D721Med (cell line): ENCODE measurements at regions not wholly inside any gene's neighbourhood (a gene's known extent, or its start where the extent isn't known, plus 50 kb on each side); places are given as distances from the start of the nearest gene placed in this dataset.

Source experiments
- DNase-seq: peaks from one replicate; pipeline ENCODE4 v3.0.0; 2011; ENCODE audit warnings: low spot score; ENCODE audit not compliant: insufficient read length
- FAIRE-seq: peaks from 2 replicates; lab custom pipeline; 2011; peaks lifted over from hg19 to GRCh38; lab: Jason Lieb, UNC
- TF ChIP-seq, protein P1 (sequence below): IDR thresholded peaks from 2 replicates; pipeline ENCODE4 v1.5.1; 2012; ENCODE audit warnings: mild to moderate bottlenecking, control low read depth; ENCODE audit not compliant: insufficient read depth; ENCODE audit errors: missing control alignments

- no peak for FAIRE-seq
- TF ChIP-seq, protein P1, sequence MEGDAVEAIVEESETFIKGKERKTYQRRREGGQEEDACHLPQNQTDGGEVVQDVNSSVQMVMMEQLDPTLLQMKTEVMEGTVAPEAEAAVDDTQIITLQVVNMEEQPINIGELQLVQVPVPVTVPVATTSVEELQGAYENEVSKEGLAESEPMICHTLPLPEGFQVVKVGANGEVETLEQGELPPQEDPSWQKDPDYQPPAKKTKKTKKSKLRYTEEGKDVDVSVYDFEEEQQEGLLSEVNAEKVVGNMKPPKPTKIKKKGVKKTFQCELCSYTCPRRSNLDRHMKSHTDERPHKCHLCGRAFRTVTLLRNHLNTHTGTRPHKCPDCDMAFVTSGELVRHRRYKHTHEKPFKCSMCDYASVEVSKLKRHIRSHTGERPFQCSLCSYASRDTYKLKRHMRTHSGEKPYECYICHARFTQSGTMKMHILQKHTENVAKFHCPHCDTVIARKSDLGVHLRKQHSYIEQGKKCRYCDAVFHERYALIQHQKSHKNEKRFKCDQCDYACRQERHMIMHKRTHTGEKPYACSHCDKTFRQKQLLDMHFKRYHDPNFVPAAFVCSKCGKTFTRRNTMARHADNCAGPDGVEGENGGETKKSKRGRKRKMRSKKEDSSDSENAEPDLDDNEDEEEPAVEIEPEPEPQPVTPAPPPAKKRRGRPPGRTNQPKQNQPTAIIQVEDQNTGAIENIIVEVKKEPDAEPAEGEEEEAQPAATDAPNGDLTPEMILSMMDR: no peak
- DNase-seq: no peak
Measured at GRCh38 chr21:35859677-35860076, 200.6 kb downstream of the SETD4 start.

DNA sequence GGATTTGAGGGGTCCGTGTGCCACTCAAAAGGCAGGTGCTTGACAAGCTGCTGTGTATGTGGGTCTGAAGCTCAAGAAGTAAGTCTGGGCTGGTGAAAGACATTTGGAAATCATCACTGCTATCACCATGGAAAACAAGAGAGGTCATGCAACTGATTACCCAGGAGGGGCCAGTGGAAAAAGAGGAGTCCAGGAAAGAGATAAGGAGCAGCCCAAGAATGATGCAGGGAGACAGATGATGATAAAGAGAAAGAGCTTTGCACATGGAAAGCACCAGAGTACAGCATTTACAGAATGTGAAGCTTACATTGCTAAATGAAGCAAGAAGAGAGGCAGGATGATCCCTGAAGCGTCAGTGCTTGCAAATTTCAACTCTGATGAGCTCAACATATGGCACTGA is 203.2 kb downstream of the SETD4 start:
- FAIRE-seq: no peak
- no peak for DNase-seq
- TF ChIP-seq, protein P1: no peak

- FAIRE-seq (no peak), DNase-seq (no peak)
- TF ChIP-seq, protein P1: no peak
Measured at GRCh38 chr21:35855484-35855883, 204.8 kb downstream of the SETD4 start.

- FAIRE-seq (no peak), DNase-seq (no peak)
- TF ChIP-seq, protein P1: no peak
Measured at GRCh38 chr21:35854281-35854680, 206.0 kb downstream of the SETD4 start.

DNA sequence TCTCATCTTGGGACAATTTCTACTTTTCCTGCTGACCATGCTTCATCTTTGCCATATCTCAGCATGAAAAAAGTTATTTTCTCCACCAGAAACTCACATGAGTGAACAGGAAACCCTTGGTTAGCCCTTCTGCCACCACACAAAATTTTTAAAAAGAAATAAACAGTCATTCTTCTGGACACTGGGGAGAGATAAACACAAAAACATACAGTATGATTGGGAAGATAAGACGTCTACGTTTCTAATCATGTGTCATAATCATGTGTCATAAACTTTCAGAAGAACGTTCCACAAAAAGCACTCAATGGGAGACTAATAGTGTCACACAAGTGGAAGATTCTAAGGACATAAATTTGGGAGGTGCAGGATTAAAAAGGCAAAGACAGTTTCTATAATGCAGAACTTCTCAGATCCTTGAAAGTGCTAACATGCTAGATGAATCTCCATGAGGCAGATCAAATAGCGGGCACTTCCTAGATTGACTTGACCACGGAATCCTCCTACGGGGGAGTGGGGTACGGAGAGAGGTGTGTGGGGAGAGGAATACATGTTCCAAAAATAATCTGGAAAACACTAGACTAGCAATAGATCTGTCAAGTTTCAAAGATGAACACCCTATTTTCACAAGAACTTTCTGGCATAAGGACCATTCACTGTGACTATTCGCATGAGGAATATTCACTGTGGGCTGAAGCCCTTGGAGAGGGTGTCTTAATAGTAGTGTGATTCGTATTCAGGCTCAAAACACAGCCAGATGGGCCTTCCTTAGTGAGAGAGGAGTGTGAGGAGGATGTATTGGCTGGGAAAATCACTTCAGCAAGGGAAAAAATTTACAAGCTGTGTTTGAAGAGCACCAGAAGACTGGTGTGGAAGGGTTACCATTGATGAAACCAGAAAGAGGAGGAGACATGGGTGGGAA is 206.7 kb downstream of the SETD4 start:
- DNase-seq (no peak), FAIRE-seq (no peak)
- TF ChIP-seq, protein P1: no peak

DNA sequence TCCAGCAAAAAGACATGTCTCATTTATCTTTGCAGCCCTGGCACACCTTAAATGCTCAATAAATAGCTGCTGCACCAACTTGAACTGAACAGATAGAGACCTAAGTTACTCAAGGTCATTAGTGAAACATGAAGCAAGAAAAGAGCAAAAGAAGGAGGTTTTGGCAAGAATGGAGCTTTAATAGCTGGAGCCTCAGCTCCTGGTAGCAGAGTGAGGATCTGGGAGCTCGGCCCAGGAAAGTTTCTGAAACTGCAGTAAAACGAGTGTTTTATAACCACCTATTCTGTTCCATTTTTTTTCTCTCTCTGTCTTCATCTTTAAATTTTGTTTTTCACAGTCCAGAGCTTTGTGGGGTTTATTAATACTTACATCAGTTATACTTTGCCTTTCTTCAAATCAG is 207.5 kb downstream of the SETD4 start:
- DNase-seq (no peak), FAIRE-seq (no peak)
- TF ChIP-seq, protein P1: no peak

- FAIRE-seq (no peak), DNase-seq (no peak)
- TF ChIP-seq, protein P1: no peak
Measured at GRCh38 chr21:35850542-35851103, 209.7 kb downstream of the SETD4 start.
